K562 (cell line): ENCODE measurements at regions not wholly inside any gene's neighbourhood (a gene's known extent, or its start where the extent isn't known, plus 50 kb on each side); places are given as distances from the start of the nearest gene placed in this dataset.

Experiments
- AFF4 ChIP-seq: sonication (generic); formaldehyde crosslinking; IDR thresholded peaks from 2 replicates; pipeline ENCODE4 v1.8.0; 2023; ENCODE audit warnings: mild to moderate bottlenecking, missing genetic modification reagents
- ATF3 ChIP-seq, 2 experiments: fragments of 450-650 bp in 1 of 2; sonication (generic) in 1 of 2; formaldehyde crosslinking in 1 of 2; IDR thresholded peaks in 1 of 2; conservative IDR thresholded peaks in 1 of 2; 2 replicates each; pipeline versions ENCODE4 v1.6.1 to v1.8.1; 2016 to 2023; ENCODE audit warnings: mild to moderate bottlenecking in 2 of 2, moderate library complexity in 2 of 2, inconsistent platforms in 1 of 2, missing genetic modification reagents in 1 of 2
- C11orf30 ChIP-seq: fragments of 450-650 bp; IDR thresholded peaks from 2 replicates; pipeline ENCODE4 v1.6.1; 2016; ENCODE audit warnings: low read depth, mild to moderate bottlenecking
- CLOCK ChIP-seq: fragments of 250-450 bp; sonication (Bioruptor Pico); IDR thresholded peaks from 2 replicates; pipeline ENCODE4 v1.4.0; 2020; ENCODE audit warnings: mild to moderate bottlenecking, moderate library complexity, borderline replicate concordance
- DEAF1 ChIP-seq: fragments of 450-650 bp; formaldehyde crosslinking; IDR thresholded peaks from 2 replicates; pipeline ENCODE4 v1.4.0; 2020; ENCODE audit warnings: mild to moderate bottlenecking, moderate library complexity
- EHMT2 ChIP-seq: fragments of 450-650 bp; IDR thresholded peaks from 2 replicates; pipeline ENCODE4 v1.6.1; 2018; ENCODE audit warnings: antibody characterized with exemption
- ELF1 ChIP-seq: fragments of 200-800 bp; sonication (Bioruptor generic); IDR thresholded peaks from 2 replicates; pipeline ENCODE4 v1.6.1; 2016; ENCODE audit warnings: missing genetic modification characterization, missing compliant biosample characterization
- FOXJ2 ChIP-seq: fragments of 200-800 bp; sonication (Bioruptor generic); IDR thresholded peaks from 2 replicates; pipeline ENCODE4 v1.6.1; 2016; ENCODE audit warnings: missing genetic modification characterization, missing compliant biosample characterization
- MAFF ChIP-seq: IDR thresholded peaks from 2 replicates; pipeline ENCODE4 v1.6.1; 2012; ENCODE audit warnings: low read length, improper control_type of control experiment
- SIN3B ChIP-seq: fragments of 450-650 bp; IDR thresholded peaks from 2 replicates; pipeline ENCODE4 v1.6.1; 2017; ENCODE audit warnings: low read depth, mild to moderate bottlenecking, moderate library complexity
- SLC30A9 ChIP-seq: fragments of 250-450 bp; sonication (Bioruptor Pico); IDR thresholded peaks from 2 replicates; pipeline ENCODE4 v1.8.0; 2022; ENCODE audit warnings: mild to moderate bottlenecking, moderate library complexity
- STAT6 ChIP-seq: sonication (generic); formaldehyde crosslinking; IDR thresholded peaks from 2 replicates; pipeline ENCODE4 v1.8.1; 2023; ENCODE audit warnings: mild to moderate bottlenecking, missing genetic modification reagents
- ZNF395 ChIP-seq: fragments of 200-800 bp; sonication (Bioruptor generic); IDR thresholded peaks from 2 replicates; pipeline ENCODE4 v1.6.1; 2017; ENCODE audit warnings: missing genetic modification characterization, missing compliant biosample characterization
- ZNF699 ChIP-seq: fragments of 250-450 bp; sonication (Bioruptor Pico); IDR thresholded peaks from 2 replicates; pipeline ENCODE4 v1.8.0; 2021; ENCODE audit warnings: mild to moderate bottlenecking, moderate library complexity; ENCODE audit not compliant: insufficient replicate concordance

- TF ChIP-seq FOXJ2 (tag) (no peak), EHMT2 (no peak), SLC30A9 (CRISPR knock-in tag) (no peak), ZNF395 (CRISPR knock-in tag) (no peak), AFF4 (CRISPR knock-in tag) (no peak), ELF1 (tag) (no peak), C11orf30 (0 out of 2 replicates have a peak, but pooled peaks have one; percentile 17), STAT6 (CRISPR knock-in tag) (no peak), MAFF (peak; percentile 24; the same call in 1 of the 2 replicates), DEAF1 (no peak), ZNF699 (CRISPR knock-in tag) (no peak), ATF3 (IDR thresholded peaks at IDR 0.05) (no peak), ATF3 (CRISPR knock-in tag; conservative IDR thresholded peaks at IDR 0.05) (no peak), CLOCK (CRISPR knock-in tag) (no peak), SIN3B (no peak)
Observed at GRCh38 chr3:154568064-154568463, 138.1 kb upstream of the GPR149 start (continued).
